Stimulated activated CD4-positive, alpha-beta T cell treated with anti-CD3 and anti-CD28 coated beads, Interleukin-15, amount 100 ng/mL, for 24 hours (primary cell): ENCODE measurements at regions not wholly inside any gene's neighbourhood (a gene's known extent, or its start where the extent isn't known, plus 50 kb on each side); places are given as distances from the start of the nearest gene placed in this dataset.
"Not testable (repeated sequence)": the region's sequence is repeated elsewhere in the genome, so short reads cannot be mapped to it uniquely, and the experiment has no call there.

Source experiments
- DNase-seq: peaks from one replicate; pipeline ENCODE4 v3.0.0-alpha.2; 2020

- peak; percentile 32 for DNase-seq
Observed at GRCh38 chr1:233790662-233791371, 113.7 kb upstream of the SLC35F3 start.

DNA sequence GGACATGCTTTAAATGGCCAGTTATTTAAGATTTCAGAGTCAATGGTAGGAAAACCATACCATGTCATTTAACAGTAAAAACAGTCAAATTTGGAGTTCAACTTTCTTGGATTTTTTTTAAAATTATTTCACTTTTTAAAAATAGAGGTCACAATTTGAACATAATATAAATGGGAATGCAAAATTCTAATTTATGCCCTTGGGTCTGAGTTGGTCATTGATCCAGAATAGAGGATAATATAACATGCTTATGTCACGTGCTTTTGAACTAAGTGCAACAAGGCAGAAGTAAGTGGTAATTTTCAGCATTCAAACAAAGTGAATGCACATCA is 113.1 kb upstream of the SLC35F3 start:
- no peak for DNase-seq

DNA sequence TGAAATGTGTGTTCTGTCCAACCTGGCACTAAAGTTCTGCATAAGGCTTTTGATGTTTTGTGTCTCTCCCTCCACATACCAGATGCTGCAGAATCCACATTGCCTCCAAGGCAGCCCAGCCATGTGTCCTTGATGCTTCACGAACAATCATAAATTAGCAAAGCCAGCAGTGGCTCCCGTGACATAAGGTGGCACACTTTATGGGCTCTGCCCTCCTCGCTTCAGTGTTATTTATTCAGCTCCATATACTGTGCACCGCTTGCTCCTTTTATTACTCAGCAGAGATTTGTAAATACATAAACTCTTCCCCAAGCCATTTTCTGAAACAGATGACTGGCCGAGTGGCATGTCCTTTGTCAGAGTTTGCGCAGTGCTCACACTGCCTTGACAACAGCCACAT is 112.8 kb upstream of the SLC35F3 start:
- no peak for DNase-seq

DNA sequence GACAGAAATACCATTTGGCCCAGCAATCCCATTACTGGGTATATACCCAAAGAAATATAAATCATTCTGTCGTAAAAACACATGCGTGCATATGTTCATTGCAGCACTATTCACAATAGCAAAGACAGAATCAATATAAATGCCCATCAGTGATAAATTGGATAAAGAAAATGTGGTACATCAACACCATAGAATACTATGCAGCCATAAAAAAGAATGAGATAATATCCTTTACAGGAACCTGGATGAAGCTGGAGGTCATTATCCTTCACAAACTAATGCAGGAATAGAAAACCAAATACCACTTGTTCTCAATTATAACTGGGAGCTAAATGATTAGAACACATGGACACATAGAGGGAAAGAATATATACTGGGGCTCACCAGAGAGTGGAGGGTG is 109.6 kb upstream of the SLC35F3 start:
- no peak for DNase-seq

DNA sequence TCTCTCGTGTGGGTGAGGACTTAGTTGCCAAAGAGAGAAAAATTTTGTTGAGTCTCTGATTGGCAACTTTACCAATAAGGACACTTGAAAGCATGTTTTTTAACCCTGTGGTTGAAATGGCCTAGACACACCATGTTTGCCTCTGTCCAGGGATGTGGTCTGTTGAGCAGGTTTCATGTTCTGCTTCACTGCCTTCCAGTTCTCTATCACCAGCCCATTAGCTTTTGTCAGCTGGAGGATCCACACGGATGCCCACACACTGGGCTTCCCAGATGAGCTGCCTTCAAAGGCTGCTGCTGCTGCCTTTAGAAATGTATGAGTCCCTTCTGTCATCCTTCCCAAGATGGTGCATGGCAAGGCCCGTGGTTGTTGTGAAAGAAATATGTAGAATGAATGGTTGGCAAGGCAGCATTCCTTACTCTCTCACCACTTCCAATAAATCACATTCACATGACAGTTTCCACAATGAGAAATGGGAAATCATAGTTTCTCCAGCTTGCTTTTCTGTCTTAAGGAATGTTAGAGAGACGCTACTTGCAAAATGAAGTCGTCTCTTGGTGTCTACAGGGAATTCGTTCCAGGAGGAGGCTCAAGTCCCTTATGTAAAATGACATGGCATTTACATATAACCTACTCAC is 108.2 kb upstream of the SLC35F3 start:
- no peak for DNase-seq

DNA sequence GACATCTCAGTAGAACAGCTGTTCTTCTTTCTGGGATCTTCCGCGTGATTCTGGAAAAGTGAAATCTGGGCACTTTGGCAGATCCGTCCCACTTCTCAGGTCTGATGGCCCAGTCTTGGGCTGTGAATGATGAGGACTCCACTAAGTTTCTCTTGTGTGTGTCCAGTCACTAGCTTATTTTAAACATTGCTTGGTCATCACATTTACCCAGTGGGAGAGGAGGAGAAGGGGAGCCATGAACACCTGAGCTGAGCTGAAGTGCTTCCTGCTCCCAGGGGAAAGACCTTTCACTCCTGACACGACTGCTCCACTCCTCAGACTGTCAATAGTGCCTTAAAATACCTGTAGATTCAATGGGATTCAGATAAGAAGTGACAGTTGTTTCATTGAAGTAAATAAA is 101.9 kb upstream of the SLC35F3 start:
- no peak for DNase-seq

- DNase-seq = no peak
Observed at GRCh38 chr1:233805786-233806185, 98.7 kb upstream of the SLC35F3 start.

- DNase-seq = no peak
Observed at GRCh38 chr1:233815357-233815756, 89.1 kb upstream of the SLC35F3 start.

- DNase-seq = no peak
Observed at GRCh38 chr1:233815865-233816264, 88.6 kb upstream of the SLC35F3 start.

GRCh38 chr1:233816348-233816747 is 88.1 kb upstream of the SLC35F3 start:
- DNase-seq = no peak

DNA sequence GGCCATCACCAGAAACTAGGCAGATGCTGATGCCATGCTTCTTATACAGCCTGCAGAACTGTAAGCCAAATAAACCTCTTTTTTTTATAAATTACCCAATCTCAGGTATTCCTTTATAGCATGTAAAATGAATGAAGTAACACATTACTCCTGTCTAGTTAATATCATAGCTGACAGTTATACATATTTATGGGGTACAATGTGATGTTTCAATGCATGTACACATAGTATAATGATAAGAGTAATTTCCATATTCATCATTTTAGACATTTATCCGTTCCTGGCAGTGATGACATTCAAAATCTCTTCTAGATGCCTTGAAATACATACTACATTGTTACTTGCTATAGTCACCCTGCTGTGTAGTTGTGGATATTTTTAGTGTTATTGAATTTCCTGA is 85.4 kb upstream of the SLC35F3 start:
- DNase-seq = no peak

DNA sequence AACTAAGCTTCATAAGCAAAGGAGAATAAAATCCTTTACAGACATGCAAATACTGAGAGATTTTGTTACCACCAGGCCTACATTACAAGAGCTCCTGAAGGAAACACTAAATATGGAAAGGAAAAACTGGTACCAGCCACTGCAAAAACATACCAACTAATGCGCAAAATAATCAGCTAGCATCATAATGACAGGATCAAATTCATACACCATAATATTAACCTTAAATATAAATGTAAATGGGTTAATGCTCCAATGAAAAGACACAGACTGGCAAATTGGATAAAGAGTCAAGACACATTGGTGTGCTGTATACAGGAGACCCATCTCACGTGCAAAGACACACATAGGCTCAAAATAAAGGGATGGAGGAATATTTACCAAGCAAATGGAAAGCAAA is 80.3 kb upstream of the SLC35F3 start:
- not testable (repeated sequence) for DNase-seq

GRCh38 chr1:233827937-233828336 is 76.5 kb upstream of the SLC35F3 start:
- not testable (repeated sequence) for DNase-seq

GRCh38 chr1:233828480-233828879 is 76.0 kb upstream of the SLC35F3 start:
- DNase-seq = no peak

- no peak for DNase-seq
Observed at GRCh38 chr1:233834609-233835008, 69.9 kb upstream of the SLC35F3 start.

GRCh38 chr1:233838207-233838606 is 66.3 kb upstream of the SLC35F3 start:
- DNase-seq = not testable (repeated sequence)

DNA sequence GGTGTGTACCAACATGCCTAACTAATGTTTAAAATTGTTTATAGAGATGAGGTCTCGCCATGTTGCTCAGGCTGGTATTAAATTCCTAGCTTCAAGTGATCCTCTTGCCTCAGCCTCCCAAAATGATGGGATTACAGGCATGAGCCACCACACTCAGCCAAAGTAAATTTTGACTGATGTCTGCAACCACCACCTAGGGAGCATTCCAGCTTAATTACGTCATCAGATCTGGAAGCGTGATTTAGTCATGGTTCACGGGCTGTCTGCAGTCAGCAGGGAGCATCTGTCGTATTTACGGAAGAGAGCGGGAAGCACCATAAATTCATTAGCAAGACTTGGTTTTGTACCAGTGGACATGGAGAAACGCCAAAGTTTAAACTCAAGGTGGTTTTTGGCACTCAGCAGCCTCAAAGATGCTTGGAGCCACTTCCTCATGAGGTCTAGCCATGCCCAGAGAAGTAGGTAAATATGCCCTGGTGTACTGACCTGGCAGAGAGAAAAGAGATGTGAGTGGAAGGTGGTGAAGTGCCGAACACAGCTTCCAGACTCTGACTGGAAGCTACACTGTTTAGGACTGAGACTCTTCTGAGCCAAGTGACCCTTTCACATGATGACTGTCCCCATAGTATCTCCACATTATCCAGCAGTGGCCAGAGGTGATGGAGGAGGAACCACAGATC is 60.8 kb upstream of the SLC35F3 start:
- DNase-seq = no peak

GRCh38 chr1:233844275-233844674 is 60.2 kb upstream of the SLC35F3 start:
- DNase-seq = no peak

DNA sequence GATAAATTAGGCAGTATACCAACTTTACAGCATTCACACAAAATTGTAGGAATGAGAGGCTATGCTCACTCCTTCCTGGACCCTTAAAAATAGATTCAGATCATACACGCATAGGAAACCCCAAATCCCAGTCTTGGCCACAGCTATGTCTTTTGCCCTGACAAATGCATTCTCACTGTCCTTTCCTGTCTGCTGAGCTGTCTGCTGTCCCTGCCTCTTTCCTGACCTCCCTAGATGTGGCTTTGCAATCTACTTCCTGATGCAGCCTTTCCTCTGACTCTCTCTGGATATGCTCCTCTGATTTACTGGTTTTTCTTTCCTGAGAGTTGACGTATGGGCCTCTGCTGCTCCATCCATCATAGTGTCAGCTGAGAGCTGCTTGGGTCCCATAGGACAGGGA is 59.8 kb upstream of the SLC35F3 start:
- no peak for DNase-seq
